ENCODE measurements at regions not wholly inside any gene's neighbourhood (a gene's known extent, or its start where the extent isn't known, plus 50 kb on each side); places are given as distances from the start of the nearest gene placed in this dataset.
"Not testable (repeated sequence)": the region's sequence is repeated elsewhere in the genome, so short reads cannot be mapped to it uniquely, and the experiment has no call there.

GRCh38 chr12:128091101-128091720 is 175.8 kb upstream of the TMEM132C start:
- no peak for DNase-seq (ENCODE audit: low read depth in 2 of 2, low spot score in 1 of 2)

- DNase-seq (ENCODE audit: low read depth in 2 of 2, low spot score in 1 of 2), result no peak
Observed at GRCh38 chr12:128091951-128092382, 175.0 kb upstream of the TMEM132C start.

- DNase-seq (ENCODE audit: low read depth in 2 of 2, low spot score in 1 of 2), result no peak
Observed at GRCh38 chr12:128098730-128099129, 168.2 kb upstream of the TMEM132C start.

- no peak for DNase-seq (ENCODE audit: low read depth in 2 of 2, low spot score in 1 of 2)
Observed at GRCh38 chr12:128103152-128103551, 163.8 kb upstream of the TMEM132C start.

- DNase-seq (ENCODE audit: low read depth in 2 of 2, low spot score in 1 of 2), result no peak
Observed at GRCh38 chr12:128109236-128109635, 157.7 kb upstream of the TMEM132C start.

- DNase-seq (ENCODE audit: low read depth in 2 of 2, low spot score in 1 of 2), result no peak
Observed at GRCh38 chr12:128109636-128110035, 157.3 kb upstream of the TMEM132C start.

GRCh38 chr12:128111333-128111732 is 155.6 kb upstream of the TMEM132C start:
- DNase-seq (ENCODE audit: low read depth in 2 of 2, low spot score in 1 of 2), result no peak

GRCh38 chr12:128111951-128112350 is 155.0 kb upstream of the TMEM132C start:
- DNase-seq (ENCODE audit: low read depth in 2 of 2, low spot score in 1 of 2), result no peak

- not testable (repeated sequence) for DNase-seq (ENCODE audit: low read depth in 2 of 2, low spot score in 1 of 2)
Observed at GRCh38 chr12:128113250-128113649, 153.7 kb upstream of the TMEM132C start.

- no peak for DNase-seq (ENCODE audit: low read depth in 2 of 2, low spot score in 1 of 2)
Observed at GRCh38 chr12:128114485-128114884, 152.5 kb upstream of the TMEM132C start.

GRCh38 chr12:128116537-128116936 is 150.4 kb upstream of the TMEM132C start:
- no peak for DNase-seq (ENCODE audit: low read depth in 2 of 2, low spot score in 1 of 2)

- no peak for DNase-seq (ENCODE audit: low read depth in 2 of 2, low spot score in 1 of 2)
Observed at GRCh38 chr12:128120035-128120434, 146.9 kb upstream of the TMEM132C start.

- DNase-seq (ENCODE audit: low read depth in 2 of 2, low spot score in 1 of 2), result no peak
Observed at GRCh38 chr12:128121424-128121823, 145.5 kb upstream of the TMEM132C start.

GRCh38 chr12:128123096-128123495 is 143.9 kb upstream of the TMEM132C start:
- no peak for DNase-seq (ENCODE audit: low read depth in 2 of 2, low spot score in 1 of 2)

GRCh38 chr12:128131955-128132354 is 135.0 kb upstream of the TMEM132C start:
- no peak for DNase-seq (ENCODE audit: low read depth in 2 of 2, low spot score in 1 of 2)

GRCh38 chr12:128133321-128134073 is 133.5 kb upstream of the TMEM132C start:
- no peak for DNase-seq (ENCODE audit: low read depth in 2 of 2, low spot score in 1 of 2)

- DNase-seq (ENCODE audit: low read depth in 2 of 2, low spot score in 1 of 2), result no peak
Observed at GRCh38 chr12:128137140-128137539, 129.8 kb upstream of the TMEM132C start.

- no peak for DNase-seq (ENCODE audit: low read depth in 2 of 2, low spot score in 1 of 2)
Observed at GRCh38 chr12:128138125-128138524, 128.8 kb upstream of the TMEM132C start.

- DNase-seq (ENCODE audit: low read depth in 2 of 2, low spot score in 1 of 2), result no peak
Observed at GRCh38 chr12:128140551-128140950, 126.4 kb upstream of the TMEM132C start.

- no peak for DNase-seq (ENCODE audit: low read depth in 2 of 2, low spot score in 1 of 2)
Observed at GRCh38 chr12:128150961-128151360, 116.0 kb upstream of the TMEM132C start.

- no peak for DNase-seq (ENCODE audit: low read depth in 2 of 2, low spot score in 1 of 2)
Observed at GRCh38 chr12:128155571-128155970, 111.4 kb upstream of the TMEM132C start.

- no peak for DNase-seq (ENCODE audit: low read depth in 2 of 2, low spot score in 1 of 2)
Observed at GRCh38 chr12:128163086-128163485, 103.9 kb upstream of the TMEM132C start.

- DNase-seq (ENCODE audit: low read depth in 2 of 2, low spot score in 1 of 2), result no peak
Observed at GRCh38 chr12:128164533-128164932, 102.4 kb upstream of the TMEM132C start.

Data from stimulated activated CD8-positive, alpha-beta memory T cell treated with anti-CD3 and anti-CD28 coated beads, Interleukin-4, amount 100 ng/mL, for 1 hour (primary cell).